Activated effector memory CD4-positive, alpha-beta T cell treated with anti-CD3 and anti-CD28 coated beads, Interleukin-2, amount 50 U/mL, for 16 hours (primary cell): ENCODE measurements at regions not wholly inside any gene's neighbourhood (a gene's known extent, or its start where the extent isn't known, plus 50 kb on each side); places are given as distances from the start of the nearest gene placed in this dataset.
A peak's percentile ranks its signal among the peaks of the same experiment; 100 is the strongest.

Experiments
- DNase-seq: peaks from one replicate; pipeline ENCODE4 v3.0.0-alpha.2; 2020

DNA sequence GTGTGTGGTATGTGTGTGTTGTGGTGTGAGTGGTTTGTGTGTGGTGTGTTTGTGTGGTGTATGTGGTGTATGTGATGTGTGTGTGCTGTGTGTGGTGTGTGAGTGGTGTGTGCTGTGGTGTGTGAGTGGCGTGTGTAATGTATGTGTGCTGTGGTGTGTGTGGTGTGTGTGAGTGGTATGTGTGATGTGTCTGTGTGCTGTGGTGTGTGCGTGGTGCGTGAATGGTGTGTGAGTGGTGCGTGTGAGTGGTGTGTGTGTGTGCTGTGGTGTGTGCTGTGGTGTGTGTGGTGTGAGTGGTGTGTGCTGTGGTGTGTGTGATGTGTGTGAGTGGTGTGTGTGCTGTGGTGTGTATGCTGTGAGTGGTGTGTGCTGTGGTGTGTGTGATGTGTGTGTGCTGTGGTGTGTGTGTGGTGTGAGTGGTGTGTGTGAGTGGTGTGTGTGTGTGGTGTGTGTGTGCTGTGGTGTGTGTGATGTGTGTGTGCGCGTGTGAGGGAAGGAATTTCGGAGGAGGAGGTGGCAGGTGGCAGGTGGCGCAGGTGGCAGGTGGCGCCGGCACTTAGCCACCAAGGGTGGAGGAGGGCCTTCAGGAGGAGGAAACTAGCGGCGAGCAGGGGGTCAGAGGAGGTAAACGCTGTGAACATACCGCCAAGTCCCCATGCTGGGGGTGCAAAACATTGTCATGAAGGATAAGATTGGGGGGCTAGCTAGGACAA lies 191.8 kb downstream of the MELK start:
- no peak for DNase-seq

- no peak for DNase-seq
Measured at GRCh38 chr9:36765077-36765390, 192.3 kb downstream of the MELK start.

GRCh38 chr9:36765468-36766341 lies 193.0 kb downstream of the MELK start:
- DNase-seq, result peak; percentile 95

DNA sequence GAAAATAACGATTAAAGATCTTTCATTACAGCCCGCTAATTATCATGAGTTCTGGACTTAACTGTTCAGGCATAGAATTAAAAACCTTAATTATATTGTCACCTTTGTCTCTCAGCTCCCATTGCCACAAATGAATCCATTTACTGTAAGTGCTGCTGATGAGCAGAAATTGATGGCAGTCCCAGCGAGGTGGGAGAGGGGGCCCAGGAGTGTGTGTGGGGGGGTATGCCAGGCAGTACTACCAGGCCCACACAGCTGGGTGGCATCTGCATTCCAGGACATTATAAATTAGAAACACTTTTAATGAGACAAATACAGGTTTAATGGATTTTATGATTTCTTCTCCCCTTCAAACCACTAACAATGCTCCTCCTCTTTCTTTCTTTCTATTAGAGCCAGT lies 196.0 kb downstream of the MELK start:
- no peak for DNase-seq

GRCh38 chr9:36770025-36770424 lies 197.3 kb downstream of the MELK start:
- no peak for DNase-seq

DNA sequence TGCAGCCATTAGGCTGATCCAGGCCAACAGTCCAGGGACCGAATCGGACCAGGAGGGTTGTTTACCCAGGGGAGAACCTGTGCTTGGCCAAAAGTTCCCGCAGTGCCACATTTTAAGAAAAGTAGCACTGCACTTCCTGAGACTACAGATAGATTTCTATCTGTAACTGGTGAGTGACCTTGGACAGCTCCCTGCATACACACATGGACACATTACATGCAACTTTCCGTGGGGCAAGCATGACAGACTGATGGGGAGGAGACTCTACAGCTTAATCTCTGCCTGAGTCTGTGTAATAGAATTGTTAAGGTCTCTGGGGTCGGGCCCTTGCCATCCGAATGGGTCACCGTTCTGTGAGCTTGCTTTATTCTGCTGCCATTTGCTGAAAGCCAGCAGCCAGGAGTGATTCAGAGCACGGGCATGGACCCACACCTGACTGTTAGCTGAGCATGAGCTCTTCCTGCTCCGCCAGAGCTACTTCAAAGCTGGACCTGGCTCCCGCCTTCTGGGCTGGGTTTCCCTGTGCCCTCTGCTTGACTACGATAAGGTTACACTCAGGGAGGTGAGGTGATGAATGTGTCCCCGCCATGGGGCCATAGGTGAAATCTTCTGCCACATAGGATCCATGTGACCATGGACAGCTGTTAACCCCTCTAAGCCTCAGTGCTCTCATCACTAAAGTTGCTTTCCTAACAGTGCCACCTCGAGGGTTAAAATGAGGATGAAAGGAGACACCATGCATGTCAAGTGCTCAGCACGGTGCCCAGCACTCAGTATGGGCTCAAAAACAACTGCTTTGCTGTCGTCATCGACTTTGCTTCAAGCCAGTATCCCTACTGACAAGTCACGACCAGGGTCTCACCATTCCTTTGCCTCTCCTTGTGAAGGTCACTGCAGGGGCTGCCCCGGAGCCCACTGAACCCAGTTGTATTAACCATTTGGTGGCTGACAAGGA lies 200.0 kb downstream of the MELK start:
- no peak for DNase-seq

- no peak for DNase-seq
Measured at GRCh38 chr9:36778682-36779081, 206.0 kb downstream of the MELK start.

- no peak for DNase-seq
Measured at GRCh38 chr9:36779582-36779981, 206.9 kb downstream of the MELK start.

GRCh38 chr9:36780186-36780585 lies 207.5 kb downstream of the MELK start:
- no peak for DNase-seq

DNA sequence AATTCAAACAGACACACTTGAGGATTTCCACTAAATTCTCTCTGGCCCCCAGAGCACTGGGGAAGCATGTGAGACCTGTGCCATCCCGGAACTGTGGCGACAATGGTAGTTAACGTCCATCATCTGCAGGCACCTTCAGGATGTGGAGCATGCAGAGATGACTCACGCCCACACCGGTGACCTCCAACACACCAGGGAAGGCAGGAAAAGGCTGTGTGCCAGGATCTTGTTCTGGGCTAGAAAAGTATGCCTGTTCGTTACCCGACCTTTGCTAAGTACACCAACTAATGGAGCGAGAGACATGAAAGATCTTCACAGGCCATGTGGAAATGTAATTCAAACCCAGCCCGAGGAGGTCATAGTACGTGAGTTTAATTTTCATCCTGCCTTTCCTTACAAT lies 208.8 kb downstream of the MELK start:
- DNase-seq, result no peak
